ENCODE measurements at regions not wholly inside any gene's neighbourhood (a gene's known extent, or its start where the extent isn't known, plus 50 kb on each side); places are given as distances from the start of the nearest gene placed in this dataset.
A peak's percentile ranks its signal among the peaks of the same experiment; 100 is the strongest.
"Not testable (repeated sequence)": the region's sequence is repeated elsewhere in the genome, so short reads cannot be mapped to it uniquely, and the experiment has no call there.

DNA sequence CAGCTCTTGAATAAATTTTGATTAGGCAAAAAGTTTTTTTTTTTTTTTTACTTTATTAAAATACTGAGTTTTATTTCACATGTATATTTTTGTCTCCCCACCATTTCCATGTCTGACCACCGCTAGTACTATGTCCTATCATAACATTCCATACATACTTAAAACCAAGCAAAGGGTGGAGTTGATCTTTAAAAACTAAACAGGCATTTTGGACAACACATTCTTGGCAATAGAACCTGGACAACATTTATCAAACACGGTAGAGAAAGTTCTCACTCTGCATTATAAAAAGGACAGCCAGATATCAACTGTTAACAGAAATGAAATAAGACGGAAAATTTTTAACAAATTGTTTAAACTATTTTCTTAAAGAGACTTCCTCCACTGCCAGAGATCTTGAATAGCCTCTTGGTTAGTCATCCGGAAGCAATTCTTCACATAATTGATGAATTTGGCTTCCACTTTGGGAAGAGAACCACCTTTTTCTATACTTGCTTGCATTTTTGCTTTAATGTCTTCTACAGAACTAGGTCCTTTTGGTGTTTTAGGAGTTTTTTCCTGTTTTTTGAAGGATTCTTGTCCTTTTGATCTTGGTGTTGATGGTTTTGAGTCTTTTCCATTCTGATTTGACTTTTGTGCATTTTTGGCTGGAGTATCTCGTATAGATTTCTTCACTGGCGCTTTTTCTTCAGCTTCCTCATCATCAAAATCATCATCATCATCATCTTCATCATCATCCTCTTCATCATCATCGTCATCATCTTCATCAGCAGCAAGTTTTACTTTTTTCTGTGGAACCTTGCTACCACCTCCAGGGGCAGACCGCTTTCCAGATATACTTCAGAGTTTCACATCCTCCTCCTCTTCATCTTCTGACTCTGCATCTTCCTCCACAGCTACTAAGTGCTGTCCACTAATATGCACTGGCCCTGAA lies 58.7 kb downstream of the POU5F2 start:
- H3K27ac ChIP-seq (ENCODE audit: low read length); H3K27me3 ChIP-seq (ENCODE audit: control insufficient read depth, insufficient read depth, low read length); H3K9me3 ChIP-seq (ENCODE audit: control insufficient read depth, low read depth, low read length); H3K4me1 ChIP-seq (ENCODE audit: control insufficient read depth, insufficient read depth, low read length); DNase-seq; H3K36me3 ChIP-seq (ENCODE audit: control insufficient read depth, insufficient read depth, low read length); H3K4me3 ChIP-seq (ENCODE audit: low read length): not testable (repeated sequence)
- 92% methylated on average over 3 of the region's 8 CpGs for WGBS (ENCODE audit: insufficient coverage, low lambda C conversion rate)

DNA sequence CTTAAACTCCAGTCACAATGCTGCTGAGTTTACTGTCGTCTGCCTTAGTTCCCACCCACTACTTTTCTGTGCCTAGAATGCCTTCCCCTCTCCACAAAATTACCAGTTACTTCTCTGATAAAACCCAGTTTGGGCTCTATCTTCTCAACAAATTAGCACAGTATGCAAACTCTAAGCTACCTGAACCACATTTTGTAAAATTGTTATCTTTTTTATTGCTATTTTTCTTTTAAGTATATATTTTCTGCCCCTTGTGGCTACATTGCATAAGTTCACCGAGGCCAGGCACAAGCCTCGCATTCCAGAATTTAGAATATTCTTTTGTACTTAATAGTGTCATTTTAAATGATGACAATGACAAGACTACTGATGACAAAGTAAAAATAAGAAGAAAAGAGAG lies 60.0 kb downstream of the POU5F2 start:
- Histone ChIP-seq H3K27ac (ENCODE audit: low read length) (no peak overlapping the region), H3K4me3 (ENCODE audit: low read length) (no peak overlapping the region), H3K9me3 (ENCODE audit: control insufficient read depth, low read depth, low read length) (no peaks in the 10 kb centered on the region), H3K36me3 (ENCODE audit: control insufficient read depth, insufficient read depth, low read length) (no peaks in the 10 kb centered on the region), H3K27me3 (ENCODE audit: control insufficient read depth, insufficient read depth, low read length) (no peaks in the 10 kb centered on the region), H3K4me1 (ENCODE audit: control insufficient read depth, insufficient read depth, low read length) (no peaks in the 10 kb centered on the region)
- WGBS (ENCODE audit: insufficient coverage, low lambda C conversion rate) = 59% methylated on average over 2 of the region's 3 CpGs
- no peak for DNase-seq

GRCh38 chr5:93677359-93677891 lies 64.0 kb downstream of the POU5F2 start:
- DNase-seq = peak; percentile 16 to 26
- Histone ChIP-seq H3K36me3 (ENCODE audit: control insufficient read depth, insufficient read depth, low read length) (no peaks in the 10 kb centered on the region), H3K27me3 (ENCODE audit: control insufficient read depth, insufficient read depth, low read length) (no peaks in the 10 kb centered on the region), H3K4me3 (ENCODE audit: low read length) (no peak overlapping the region), H3K27ac (ENCODE audit: low read length) (no peak overlapping the region), H3K4me1 (ENCODE audit: control insufficient read depth, insufficient read depth, low read length) (no peaks in the 10 kb centered on the region), H3K9me3 (ENCODE audit: control insufficient read depth, low read depth, low read length) (no peaks in the 10 kb centered on the region)
- WGBS (ENCODE audit: insufficient coverage, low lambda C conversion rate) = no CpG with 5 or more reads among the region's 7 CpGs

DNA sequence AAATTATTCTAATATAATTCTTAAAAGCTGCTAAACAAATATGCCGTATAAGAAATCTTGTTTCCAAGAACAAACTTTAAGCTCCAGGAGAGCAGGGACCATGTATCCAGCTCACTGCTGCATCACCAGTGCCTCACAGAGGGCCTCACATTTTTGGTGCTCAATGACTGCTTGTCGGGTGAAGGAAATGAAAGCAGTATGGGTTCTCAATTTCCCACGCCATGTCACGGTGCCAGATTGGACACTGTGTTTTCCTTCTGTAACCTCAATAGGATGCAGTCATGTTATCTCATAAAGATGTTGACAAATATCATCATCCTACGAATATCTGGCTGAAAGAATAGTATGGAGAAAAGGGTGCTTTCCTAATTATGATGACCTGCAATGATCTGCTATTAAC lies 64.7 kb downstream of the POU5F2 start:
- WGBS (ENCODE audit: insufficient coverage, low lambda C conversion rate) = no CpG with 5 or more reads among the region's 5 CpGs
- Histone ChIP-seq H3K27me3 (ENCODE audit: control insufficient read depth, insufficient read depth, low read length) (no peaks in the 10 kb centered on the region), H3K4me1 (ENCODE audit: control insufficient read depth, insufficient read depth, low read length) (no peaks in the 10 kb centered on the region), H3K36me3 (ENCODE audit: control insufficient read depth, insufficient read depth, low read length) (no peaks in the 10 kb centered on the region), H3K4me3 (ENCODE audit: low read length) (no peak overlapping the region), H3K9me3 (ENCODE audit: control insufficient read depth, low read depth, low read length) (no peaks in the 10 kb centered on the region), H3K27ac (ENCODE audit: low read length) (no peak overlapping the region)
- DNase-seq = no peak

GRCh38 chr5:93675460-93676450 lies 65.6 kb downstream of the POU5F2 start:
- DNase-seq = no peak

DNA sequence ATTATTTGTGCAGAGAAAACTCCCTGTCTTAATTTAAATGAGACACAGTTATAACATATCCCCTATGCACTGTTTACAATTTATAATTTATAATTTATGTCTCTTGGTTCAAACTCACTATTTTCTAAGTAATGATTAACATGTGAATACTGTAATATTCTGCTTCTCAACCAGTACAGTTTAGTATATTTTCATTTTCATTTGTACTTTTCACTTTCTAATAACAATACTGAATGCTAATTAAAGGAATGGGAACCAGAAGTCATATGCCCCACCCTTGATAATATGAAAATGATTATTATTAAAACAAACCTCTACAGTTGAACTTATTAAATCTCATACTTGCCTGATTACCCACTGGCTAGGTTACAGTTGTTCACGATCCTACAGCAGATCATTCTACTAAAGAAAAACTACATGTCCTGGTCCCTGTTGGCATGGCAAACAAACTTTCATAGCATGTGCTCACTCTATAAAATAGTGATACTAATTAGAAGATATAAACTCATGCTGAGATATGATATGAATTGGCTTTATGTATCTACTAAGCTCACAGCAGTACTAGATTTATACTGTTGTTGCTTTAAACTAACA lies 66.4 kb downstream of the POU5F2 start:
- no peaks in the 10 kb centered on the region for H3K36me3 ChIP-seq (ENCODE audit: control insufficient read depth, insufficient read depth, low read length)
- H3K4me1 ChIP-seq (ENCODE audit: control insufficient read depth, insufficient read depth, low read length) = no peaks in the 10 kb centered on the region
- no peaks in the 10 kb centered on the region for H3K9me3 ChIP-seq (ENCODE audit: control insufficient read depth, low read depth, low read length)
- no peak overlapping the region for H3K4me3 ChIP-seq (ENCODE audit: low read length)
- H3K27ac ChIP-seq (ENCODE audit: low read length) = no peak overlapping the region
- no peaks in the 10 kb centered on the region for H3K27me3 ChIP-seq (ENCODE audit: control insufficient read depth, insufficient read depth, low read length)
- no peak for DNase-seq
- WGBS (ENCODE audit: insufficient coverage, low lambda C conversion rate) = no CpG with 5 or more reads among the region's 1 CpG

More at GRCh38 chr5:93675460-93676450, 65.6 kb downstream of the POU5F2 start:
- no peak overlapping the region for H3K27ac ChIP-seq (ENCODE audit: low read length)
- no peaks in the 10 kb centered on the region for H3K9me3 ChIP-seq (ENCODE audit: control insufficient read depth, low read depth, low read length)
- H3K27me3 ChIP-seq (ENCODE audit: control insufficient read depth, insufficient read depth, low read length) = no peaks in the 10 kb centered on the region
- no peak overlapping the region for H3K4me3 ChIP-seq (ENCODE audit: low read length)
- WGBS (ENCODE audit: insufficient coverage, low lambda C conversion rate) = no CpG with 5 or more reads among the region's 1 CpG
- H3K36me3 ChIP-seq (ENCODE audit: control insufficient read depth, insufficient read depth, low read length) = no peaks in the 10 kb centered on the region
- H3K4me1 ChIP-seq (ENCODE audit: control insufficient read depth, insufficient read depth, low read length) = no peaks in the 10 kb centered on the region

- DNase-seq = peak; percentile 7 to 18
- Histone ChIP-seq H3K36me3 (ENCODE audit: control insufficient read depth, insufficient read depth, low read length) (no peaks in the 10 kb centered on the region), H3K9me3 (ENCODE audit: control insufficient read depth, low read depth, low read length) (no peaks in the 10 kb centered on the region), H3K4me3 (ENCODE audit: low read length) (no peak overlapping the region), H3K4me1 (ENCODE audit: control insufficient read depth, insufficient read depth, low read length) (no peaks in the 10 kb centered on the region), H3K27ac (ENCODE audit: low read length) (no peak overlapping the region), H3K27me3 (ENCODE audit: control insufficient read depth, insufficient read depth, low read length) (no peaks in the 10 kb centered on the region)
- no CpG with 5 or more reads among the region's 5 CpGs for WGBS (ENCODE audit: insufficient coverage, low lambda C conversion rate)
Observed at GRCh38 chr5:93674138-93674537, 67.3 kb downstream of the POU5F2 start.

DNA sequence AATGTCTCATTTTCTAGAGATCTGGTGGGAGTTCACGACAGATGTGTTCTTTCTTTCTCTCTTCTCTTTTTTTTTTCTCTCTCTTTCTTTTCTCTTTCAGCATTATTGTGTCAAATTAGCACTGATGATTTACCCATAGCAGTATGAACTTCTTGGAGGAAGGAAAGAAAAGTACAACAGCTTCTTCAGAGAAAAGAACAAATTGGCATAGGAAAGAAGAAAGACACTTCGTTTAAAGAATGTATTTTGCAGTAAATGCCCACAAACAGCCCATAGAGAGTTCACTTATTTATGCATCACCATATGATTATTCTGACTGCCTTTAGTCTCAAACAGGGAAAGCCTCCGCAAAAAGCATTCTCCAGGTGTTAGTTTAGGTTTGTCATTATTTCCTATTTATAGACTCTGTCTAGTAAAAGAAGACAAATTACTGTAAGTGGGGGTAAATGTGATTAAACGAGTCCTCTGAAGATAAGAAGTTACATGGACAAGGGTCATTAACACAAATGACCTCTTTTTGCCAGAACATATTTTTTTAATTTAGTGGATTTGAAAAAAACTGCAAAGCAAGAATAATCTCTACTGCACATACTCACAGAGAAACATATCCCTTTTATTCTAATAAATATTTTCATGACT lies 68.0 kb downstream of the POU5F2 start:
- H3K27me3 ChIP-seq (ENCODE audit: control insufficient read depth, insufficient read depth, low read length) = no peaks in the 10 kb centered on the region
- no peak overlapping the region for H3K27ac ChIP-seq (ENCODE audit: low read length)
- H3K36me3 ChIP-seq (ENCODE audit: control insufficient read depth, insufficient read depth, low read length) = no peaks in the 10 kb centered on the region
- H3K4me1 ChIP-seq (ENCODE audit: control insufficient read depth, insufficient read depth, low read length) = no peaks in the 10 kb centered on the region
- DNase-seq = no peak
- no peak overlapping the region for H3K4me3 ChIP-seq (ENCODE audit: low read length)
- WGBS (ENCODE audit: insufficient coverage, low lambda C conversion rate) = 63% methylated on average over 3 of the region's 4 CpGs
- no peaks in the 10 kb centered on the region for H3K9me3 ChIP-seq (ENCODE audit: control insufficient read depth, low read depth, low read length)

DNA sequence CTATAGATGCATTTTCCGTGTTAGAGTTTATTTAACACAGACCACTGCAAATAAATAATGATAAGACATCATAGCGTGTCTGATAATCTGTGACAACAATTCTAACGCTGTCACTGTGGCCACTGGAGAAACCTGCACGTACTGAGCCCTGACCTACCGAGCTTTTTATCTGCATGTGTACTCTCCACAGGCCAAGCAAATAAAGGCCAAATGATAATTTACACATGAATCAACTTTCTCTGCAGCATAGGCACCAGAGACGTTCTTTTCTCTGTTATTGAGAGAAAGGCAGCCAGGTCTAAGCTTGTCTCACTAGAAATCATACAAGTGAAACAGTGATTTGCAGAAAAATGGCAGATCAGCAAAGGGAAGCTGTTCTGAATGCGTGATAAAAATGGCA lies 75.8 kb downstream of the POU5F2 start:
- H3K4me1 ChIP-seq (ENCODE audit: control insufficient read depth, insufficient read depth, low read length) = no peaks in the 10 kb centered on the region
- no peaks in the 10 kb centered on the region for H3K27me3 ChIP-seq (ENCODE audit: control insufficient read depth, insufficient read depth, low read length)
- H3K9me3 ChIP-seq (ENCODE audit: control insufficient read depth, low read depth, low read length) = no peaks in the 10 kb centered on the region
- 75% methylated on average over 1 of the region's 7 CpGs for WGBS (ENCODE audit: insufficient coverage, low lambda C conversion rate)
- no peak for DNase-seq
- no peak overlapping the region for H3K27ac ChIP-seq (ENCODE audit: low read length)
- H3K4me3 ChIP-seq (ENCODE audit: low read length) = no peak overlapping the region
- H3K36me3 ChIP-seq (ENCODE audit: control insufficient read depth, insufficient read depth, low read length) = no peaks in the 10 kb centered on the region
